Loucy (cell line): ENCODE measurements at regions not wholly inside any gene's neighbourhood (a gene's known extent, or its start where the extent isn't known, plus 50 kb on each side); places are given as distances from the start of the nearest gene placed in this dataset.

Experiments
- H2AFZ ChIP-seq: fragments of 200-600 bp; sonication (generic); 2 replicates; pipeline ENCODE4 v1.6.0; 2016; ENCODE audit warnings: antibody characterized with exemption, mild to moderate bottlenecking, low read length, moderate library complexity
- H3F3A ChIP-seq: fragments of 200-600 bp; 2 replicates; pipeline ENCODE4 v1.6.0; 2016; ENCODE audit warnings: antibody characterized with exemption, low read depth, mild to moderate bottlenecking
- H3K27me3 ChIP-seq: fragments of 200-600 bp; sonication (generic); 2 replicates; pipeline ENCODE4 v1.6.1; 2014; ENCODE audit warnings: low read length, mild to moderate bottlenecking; ENCODE audit not compliant: insufficient read depth, poor library complexity, severe bottlenecking
- H3K36me3 ChIP-seq: fragments of 200-600 bp; sonication (generic); 2 replicates; pipeline ENCODE4 v1.6.1; 2016; ENCODE audit warnings: low read length; ENCODE audit not compliant: insufficient read depth
- H3K4me1 ChIP-seq: fragments of 200-600 bp; sonication (generic); 2 replicates; pipeline ENCODE4 v1.5.1; 2014; ENCODE audit warnings: low read length, mild to moderate bottlenecking; ENCODE audit not compliant: insufficient read depth, poor library complexity, severe bottlenecking
- H3K4me2 ChIP-seq: fragments of 200-600 bp; sonication (generic); 2 replicates; pipeline ENCODE4 v1.6.0; 2014; ENCODE audit warnings: antibody characterized with exemption, low read length, low read depth, mild to moderate bottlenecking; ENCODE audit not compliant: poor library complexity, severe bottlenecking
- H3K4me3 ChIP-seq: fragments of 200-600 bp; sonication (generic); 2 replicates; pipeline ENCODE4 v1.5.1; 2014; ENCODE audit warnings: low read length, mild to moderate bottlenecking, mixed read lengths; ENCODE audit not compliant: poor library complexity, severe bottlenecking
- H3K79me2 ChIP-seq: fragments of 200-600 bp; sonication (generic); 2 replicates; pipeline ENCODE4 v1.6.1; 2014; ENCODE audit warnings: low read length; ENCODE audit not compliant: insufficient read depth
- H3K9ac ChIP-seq: fragments of 200-600 bp; sonication (generic); 2 replicates; pipeline ENCODE4 v1.6.0; 2014; ENCODE audit warnings: mild to moderate bottlenecking, low read depth, low read length, moderate library complexity; ENCODE audit not compliant: poor library complexity, severe bottlenecking
- H3K9me2 ChIP-seq: fragments of 200-600 bp; sonication (generic); replicated peaks from 2 replicates; pipeline ENCODE4 v1.6.1; 2016; ENCODE audit warnings: low read depth, low read length, mixed read lengths
- H3K9me3 ChIP-seq: fragments of 200-600 bp; sonication (generic); 2 replicates; pipeline ENCODE4 v1.6.1; 2014; ENCODE audit warnings: mild to moderate bottlenecking, antibody characterized with exemption, low read length, low read depth; ENCODE audit not compliant: insufficient read depth
- H4K20me1 ChIP-seq: fragments of 200-600 bp; sonication (generic); 2 replicates; pipeline ENCODE4 v1.6.0; 2014; ENCODE audit warnings: antibody characterized with exemption, low read length, mild to moderate bottlenecking; ENCODE audit not compliant: insufficient read depth, poor library complexity, severe bottlenecking
- EZH2phosphoT487 ChIP-seq: fragments of 200-600 bp; IDR thresholded peaks from 2 replicates; pipeline ENCODE4 v1.6.1; 2018; ENCODE audit warnings: antibody characterized with exemption, mild to moderate bottlenecking, moderate library complexity, borderline replicate concordance
- TF ChIP-seq, protein P1 (sequence below): fragments of 200-600 bp; sonication (generic); conservative IDR thresholded peaks from 2 replicates; pipeline ENCODE4 v1.5.1; 2014; ENCODE audit warnings: mild to moderate bottlenecking, antibody characterized with exemption, low read length

- Histone ChIP-seq H3K27me3 (no peaks in the 10 kb centered on the region), H3K4me3 (no peak overlapping the region), H3K9me3 (no peaks in the 10 kb centered on the region; the same call in 1 of the 2 replicates), H3K9me2 (no peaks in the 10 kb centered on the region), H2AFZ (no peak overlapping the region), H3K36me3 (no peaks in the 10 kb centered on the region), H3K4me1 (no peaks in the 10 kb centered on the region), H3K9ac (no peak overlapping the region), H3K79me2 (no peaks in the 10 kb centered on the region), H4K20me1 (no peaks in the 10 kb centered on the region), H3K4me2 (no peak overlapping the region), H3F3A (no peaks in the 10 kb centered on the region)
- no peak for TF ChIP-seq EZH2phosphoT487
- TF ChIP-seq, protein P1, sequence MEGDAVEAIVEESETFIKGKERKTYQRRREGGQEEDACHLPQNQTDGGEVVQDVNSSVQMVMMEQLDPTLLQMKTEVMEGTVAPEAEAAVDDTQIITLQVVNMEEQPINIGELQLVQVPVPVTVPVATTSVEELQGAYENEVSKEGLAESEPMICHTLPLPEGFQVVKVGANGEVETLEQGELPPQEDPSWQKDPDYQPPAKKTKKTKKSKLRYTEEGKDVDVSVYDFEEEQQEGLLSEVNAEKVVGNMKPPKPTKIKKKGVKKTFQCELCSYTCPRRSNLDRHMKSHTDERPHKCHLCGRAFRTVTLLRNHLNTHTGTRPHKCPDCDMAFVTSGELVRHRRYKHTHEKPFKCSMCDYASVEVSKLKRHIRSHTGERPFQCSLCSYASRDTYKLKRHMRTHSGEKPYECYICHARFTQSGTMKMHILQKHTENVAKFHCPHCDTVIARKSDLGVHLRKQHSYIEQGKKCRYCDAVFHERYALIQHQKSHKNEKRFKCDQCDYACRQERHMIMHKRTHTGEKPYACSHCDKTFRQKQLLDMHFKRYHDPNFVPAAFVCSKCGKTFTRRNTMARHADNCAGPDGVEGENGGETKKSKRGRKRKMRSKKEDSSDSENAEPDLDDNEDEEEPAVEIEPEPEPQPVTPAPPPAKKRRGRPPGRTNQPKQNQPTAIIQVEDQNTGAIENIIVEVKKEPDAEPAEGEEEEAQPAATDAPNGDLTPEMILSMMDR = no peak
Measured at GRCh38 chr9:87336407-87336806, 161.3 kb upstream of the DAPK1 start.

GRCh38 chr9:87336914-87337333, 160.7 kb upstream of the DAPK1 start:
- Histone ChIP-seq H3K27me3 (no peaks in the 10 kb centered on the region), H3K79me2 (no peaks in the 10 kb centered on the region), H3K4me3 (no peak overlapping the region), H2AFZ (no peak overlapping the region), H3K9ac (no peak overlapping the region), H3K4me2 (no peak overlapping the region), H4K20me1 (no peaks in the 10 kb centered on the region), H3K9me3 (no peaks in the 10 kb centered on the region; the same call in 1 of the 2 replicates), H3F3A (no peaks in the 10 kb centered on the region), H3K4me1 (no peaks in the 10 kb centered on the region), H3K36me3 (no peaks in the 10 kb centered on the region), H3K9me2 (no peaks in the 10 kb centered on the region)
- no peak for TF ChIP-seq EZH2phosphoT487
- TF ChIP-seq, protein P1 = peak; percentile 79

DNA sequence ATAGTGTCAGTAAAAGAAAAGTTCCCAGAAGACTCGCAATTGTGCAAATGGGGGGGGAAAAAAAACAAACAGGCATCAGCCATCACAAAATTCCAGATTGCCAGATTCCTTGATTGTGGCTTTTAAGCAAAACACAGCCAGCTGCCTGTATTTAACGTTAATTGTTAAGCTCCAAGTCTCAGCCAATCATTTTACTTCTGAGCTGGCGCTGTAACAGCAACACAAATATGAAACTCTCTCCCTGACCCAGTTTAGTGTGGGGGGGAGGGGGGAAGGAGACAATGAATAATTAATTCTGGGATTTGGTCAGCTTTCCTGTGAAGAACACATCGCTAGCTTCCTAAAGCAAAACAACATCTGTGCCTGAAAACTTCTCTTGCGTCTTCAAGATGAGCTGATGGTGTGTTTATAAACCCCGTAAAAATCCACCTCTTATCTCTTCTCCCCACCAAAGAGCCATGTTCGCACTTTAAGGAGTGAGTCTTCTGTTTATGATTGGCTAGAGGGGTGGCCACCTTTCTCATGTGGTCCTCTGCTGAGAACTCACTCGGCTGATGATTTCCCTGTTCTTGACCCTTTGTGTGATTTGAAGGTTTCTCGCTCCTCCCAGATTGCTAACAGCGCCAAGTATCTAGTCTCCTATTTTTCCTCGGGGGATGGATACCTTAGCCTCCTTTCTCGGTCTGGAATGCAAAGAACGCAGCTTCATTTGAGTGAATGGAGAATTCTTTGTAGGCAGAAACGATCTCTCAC, 160.2 kb upstream of the DAPK1 start:
- Histone ChIP-seq H3K9me3 (no peaks in the 10 kb centered on the region), H3K27me3 (no peaks in the 10 kb centered on the region), H3K4me2 (no peak overlapping the region), H3F3A (no peaks in the 10 kb centered on the region), H3K9me2 (no peaks in the 10 kb centered on the region), H3K79me2 (no peaks in the 10 kb centered on the region), H2AFZ (no peak overlapping the region), H3K4me3 (no peak overlapping the region), H4K20me1 (no peaks in the 10 kb centered on the region), H3K4me1 (no peaks in the 10 kb centered on the region), H3K9ac (no peak overlapping the region), H3K36me3 (no peaks in the 10 kb centered on the region)
- no peak for TF ChIP-seq EZH2phosphoT487
- TF ChIP-seq, protein P1 = no peak
